GM19240 (cell line): ENCODE measurements at regions not wholly inside any gene's neighbourhood (a gene's known extent, or its start where the extent isn't known, plus 50 kb on each side); places are given as distances from the start of the nearest gene placed in this dataset.

ENCODE experiments used
- DNase-seq: peaks from one replicate; pipeline ENCODE4 v3.0.0; 2011; ENCODE audit warnings: low spot score; ENCODE audit not compliant: insufficient read length

DNA sequence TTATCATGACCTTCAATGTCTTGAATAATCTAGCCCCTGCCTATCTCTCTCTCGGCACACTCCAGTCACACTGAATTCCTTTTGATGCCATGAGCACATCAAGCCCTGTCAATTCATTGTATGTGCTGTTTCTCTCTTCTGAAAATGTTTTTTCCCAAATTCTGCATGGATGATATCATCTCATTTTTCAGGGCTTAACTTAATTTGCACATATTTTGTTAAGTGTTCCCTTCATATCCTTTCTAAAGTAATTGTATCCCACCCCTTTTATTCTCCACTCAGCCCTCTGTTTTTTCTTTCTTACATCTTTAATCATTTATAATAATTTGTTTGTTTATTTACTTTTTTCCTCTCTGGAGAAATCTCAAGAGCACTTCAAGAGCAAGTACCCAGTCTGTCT, 149.9 kb downstream of the ZNF326 start:
- DNase-seq, result no peak

DNA sequence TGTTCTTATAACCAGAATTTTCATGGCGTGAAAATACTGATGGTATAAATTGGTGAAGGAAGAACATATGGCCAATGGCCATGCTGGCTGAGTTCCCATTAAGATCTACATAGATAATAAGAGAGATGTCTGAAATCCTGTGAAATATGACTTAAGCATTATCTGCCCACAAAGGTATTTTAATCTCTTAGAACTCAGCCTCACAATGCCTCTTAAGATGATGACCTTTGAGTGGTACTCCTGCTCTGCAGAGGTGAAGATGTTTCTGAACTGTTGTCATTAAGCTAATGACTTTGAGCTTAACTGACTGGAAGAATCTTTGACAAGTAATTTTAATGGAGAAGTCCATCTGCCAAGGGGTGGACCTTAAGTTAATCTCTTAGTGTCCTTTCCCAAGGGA, 148.7 kb downstream of the ZNF326 start:
- DNase-seq, result no peak

DNA sequence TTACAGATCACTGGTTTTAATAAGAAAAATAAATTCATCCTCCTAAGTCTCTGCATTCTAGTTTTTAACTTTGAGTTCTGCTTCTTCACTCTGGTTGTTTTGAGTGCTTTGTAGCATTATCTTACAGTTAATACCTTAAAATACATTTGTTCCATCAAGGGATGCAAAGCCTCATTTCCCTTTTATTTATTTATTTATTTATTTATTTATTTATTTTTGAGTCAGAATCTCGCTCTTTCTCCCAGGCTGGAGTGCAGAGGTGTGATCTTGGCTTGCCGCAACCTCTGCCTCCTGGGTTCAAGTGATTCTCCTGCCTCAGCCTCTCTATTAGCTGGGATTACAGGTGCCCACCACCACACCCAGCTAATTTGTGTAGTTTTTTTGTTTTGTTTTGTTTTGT, 147.8 kb downstream of the ZNF326 start:
- DNase-seq, result no peak

DNA sequence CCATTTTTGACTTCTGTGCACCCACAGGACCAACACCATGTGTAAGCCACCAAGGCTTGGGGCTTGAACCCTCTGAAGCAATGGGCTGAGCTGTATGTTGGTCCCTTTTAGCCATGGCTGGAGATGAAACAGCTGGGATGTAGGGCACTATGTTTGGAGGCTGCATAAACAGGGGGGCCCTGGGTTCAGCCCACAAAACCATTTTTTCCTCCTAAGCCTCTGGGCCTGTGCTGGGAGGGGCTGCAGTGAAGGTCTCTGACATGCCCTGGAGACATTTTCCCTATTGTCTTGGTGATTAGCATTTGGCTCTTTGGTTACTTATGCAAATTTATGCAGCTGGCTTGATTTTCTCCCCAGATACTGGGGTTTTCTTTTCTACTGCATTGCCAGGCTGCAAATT, 144.9 kb downstream of the ZNF326 start:
- no peak for DNase-seq

DNA sequence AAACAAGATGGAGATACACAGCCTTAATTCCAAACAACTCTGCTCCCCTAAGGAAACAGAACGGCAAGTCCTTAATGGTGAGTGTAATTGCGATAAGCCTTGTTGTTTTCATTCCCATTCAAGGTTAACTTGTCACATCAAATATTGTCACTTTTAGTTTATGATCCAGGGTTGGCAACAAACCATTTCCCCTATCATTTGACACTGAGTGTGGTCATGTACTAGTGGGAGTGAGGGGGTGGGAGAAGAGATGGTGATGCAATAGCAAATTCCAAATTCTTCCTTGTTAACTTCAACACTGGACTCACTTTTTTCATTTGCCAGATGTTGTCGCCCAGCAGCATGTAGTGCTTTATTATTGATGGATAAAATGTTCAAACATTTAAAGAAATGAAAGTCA, 140.4 kb downstream of the ZNF326 start:
- DNase-seq, result no peak

DNA sequence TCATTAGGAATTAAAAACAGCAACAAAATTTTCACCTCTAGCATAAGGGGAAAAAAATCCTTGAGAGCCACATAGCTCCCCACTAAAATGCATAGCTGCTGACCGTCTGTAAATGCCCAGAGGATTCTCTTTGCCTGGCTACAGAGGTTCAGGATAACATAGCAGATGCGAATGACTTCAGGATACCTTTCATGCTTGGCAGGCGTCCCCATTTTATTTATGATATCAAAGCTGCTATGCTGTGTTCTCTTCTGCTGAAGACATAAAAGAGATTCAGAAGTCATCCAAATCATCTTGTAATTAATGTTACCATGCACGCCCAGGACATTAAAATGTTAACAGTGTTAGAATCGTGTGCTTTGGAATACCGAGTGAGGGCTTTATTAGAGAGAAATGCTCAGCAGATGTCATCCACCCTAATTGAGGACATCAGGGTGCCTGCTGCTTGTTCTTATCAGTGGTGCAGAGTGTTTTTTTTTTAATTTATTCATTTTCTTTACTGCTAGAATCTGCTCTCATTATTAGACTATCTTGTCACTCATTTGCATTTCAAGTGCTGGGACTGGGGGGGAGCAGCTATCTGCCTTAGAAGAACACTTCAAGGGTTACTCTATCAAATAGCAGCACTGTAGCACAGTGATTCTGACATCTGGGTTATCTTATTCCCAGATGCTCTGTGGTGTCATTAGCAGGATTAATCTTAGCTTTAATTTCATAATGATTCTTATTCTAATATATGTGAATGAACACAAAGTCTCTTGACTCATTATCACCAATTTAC, 139.5 kb downstream of the ZNF326 start:
- DNase-seq, result no peak

DNA sequence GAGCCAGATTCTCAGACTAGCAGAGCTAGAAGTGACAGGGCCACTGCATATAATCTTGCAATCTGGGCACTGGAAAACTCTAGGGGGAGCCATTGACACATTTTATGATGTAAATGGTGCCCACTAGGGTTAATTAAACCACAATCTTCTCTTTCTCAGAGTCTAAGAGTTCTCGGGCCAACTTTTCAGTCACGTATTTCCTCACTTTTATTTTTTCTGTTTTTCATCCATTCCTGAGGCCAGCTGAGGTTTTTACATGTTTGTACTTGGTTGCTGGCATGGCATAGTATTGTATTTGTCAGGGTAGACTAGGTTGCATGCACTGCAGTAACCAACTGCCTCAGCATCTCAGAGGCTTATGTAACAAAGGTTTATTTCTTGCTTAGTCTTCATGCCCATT, 138.2 kb downstream of the ZNF326 start:
- no peak for DNase-seq

DNA sequence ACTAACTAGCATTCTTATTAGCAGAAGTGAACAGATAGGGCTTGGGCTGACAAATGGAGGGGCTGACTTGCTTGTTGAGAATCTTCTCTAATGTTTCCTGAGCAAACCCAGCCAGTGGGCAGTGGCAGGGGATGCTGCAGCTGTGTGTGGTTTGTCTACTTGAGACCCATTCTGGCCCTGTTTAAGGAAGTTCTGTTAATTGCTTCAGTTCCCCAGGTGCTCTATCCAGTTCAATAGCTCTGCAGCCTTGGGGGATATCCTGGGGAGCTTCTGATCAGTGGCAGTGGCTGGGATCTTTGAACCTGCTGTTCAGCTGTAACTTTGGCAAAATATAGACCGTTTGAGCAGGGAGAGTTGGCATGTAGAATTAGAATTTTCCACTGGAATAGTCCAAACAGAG, 137.4 kb downstream of the ZNF326 start:
- DNase-seq, result no peak

DNA sequence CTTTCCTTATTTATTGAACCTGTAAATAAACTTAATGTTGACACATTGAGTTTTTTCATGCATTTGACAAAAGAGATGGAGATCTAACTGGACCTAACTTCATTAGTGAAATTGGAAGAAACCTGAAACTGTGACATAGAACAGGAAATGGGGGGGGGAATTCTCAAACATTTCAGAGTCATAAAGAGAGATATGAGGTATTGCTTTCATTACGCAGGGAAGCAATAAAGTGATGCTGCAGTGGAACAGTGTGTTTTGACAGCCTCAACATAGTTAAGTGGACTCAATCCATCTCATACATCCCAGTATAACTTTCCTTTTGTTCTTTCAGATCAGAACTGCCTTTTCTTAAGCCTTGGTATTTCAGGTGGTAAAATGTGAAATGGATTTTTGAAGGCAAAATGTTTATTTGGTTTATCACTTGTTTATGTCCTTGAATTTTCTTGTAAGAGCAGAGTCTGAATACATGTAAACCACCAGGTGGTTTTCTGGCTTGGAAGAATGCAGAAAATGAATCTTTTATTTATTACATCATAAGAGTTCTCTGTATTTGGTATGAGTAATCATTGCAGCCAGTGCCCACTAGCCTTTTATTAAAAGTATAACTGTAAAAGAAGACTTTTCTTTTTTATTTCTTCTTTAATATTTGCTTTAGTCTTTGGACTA, 132.5 kb downstream of the ZNF326 start:
- no peak for DNase-seq

DNA sequence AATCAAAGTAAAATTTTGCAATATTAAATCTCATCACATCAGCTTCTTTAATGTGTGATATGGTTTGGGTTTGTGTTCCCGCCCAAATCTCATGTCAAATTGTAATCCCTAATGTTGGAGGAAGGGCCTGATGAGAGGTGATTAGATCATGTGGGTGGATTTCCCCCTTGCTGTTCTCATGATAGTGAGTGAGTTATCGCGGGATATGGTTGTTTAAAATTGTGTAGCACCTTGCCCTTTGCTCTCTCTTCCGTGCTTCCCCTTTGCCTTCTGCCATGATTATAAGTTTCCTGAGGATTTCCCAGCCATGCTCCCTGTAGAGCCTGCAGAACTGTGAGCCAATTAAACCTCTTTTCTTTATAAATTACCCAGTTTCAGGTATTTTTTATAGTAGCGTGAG, 131.9 kb downstream of the ZNF326 start:
- no peak for DNase-seq

DNA sequence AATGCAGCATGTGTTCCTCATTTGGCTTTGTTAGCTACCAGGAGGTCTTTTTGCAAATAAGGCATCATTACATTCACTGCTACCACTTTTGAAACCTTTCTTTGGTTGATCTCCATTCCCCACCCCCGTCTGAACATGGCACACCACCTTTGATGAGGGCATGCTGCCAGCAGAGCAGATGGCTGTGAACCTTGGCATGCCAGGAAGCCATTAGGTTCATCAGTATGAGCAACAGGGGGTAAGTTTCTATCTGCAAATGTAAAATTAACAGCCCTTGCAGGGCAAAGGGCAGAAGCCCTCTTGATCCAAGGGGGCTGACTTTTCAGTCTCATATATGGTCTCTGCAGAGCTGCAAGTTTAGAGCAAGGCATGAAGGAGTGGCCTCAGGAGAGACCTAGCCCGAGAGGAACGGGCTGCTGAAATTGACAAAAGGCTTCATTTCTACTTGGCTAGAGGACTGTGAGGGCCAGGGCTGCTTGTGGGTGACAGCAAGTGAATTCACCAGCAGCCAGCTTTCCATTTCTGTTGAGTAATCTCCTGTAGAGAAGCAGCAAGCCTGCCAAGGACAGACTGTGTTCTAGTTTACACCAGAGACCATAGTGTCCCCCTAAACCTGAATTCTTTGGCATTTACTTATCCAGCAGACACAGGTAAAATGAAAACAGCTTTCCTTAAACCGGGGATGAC, 127.9 kb downstream of the ZNF326 start:
- no peak for DNase-seq

DNA sequence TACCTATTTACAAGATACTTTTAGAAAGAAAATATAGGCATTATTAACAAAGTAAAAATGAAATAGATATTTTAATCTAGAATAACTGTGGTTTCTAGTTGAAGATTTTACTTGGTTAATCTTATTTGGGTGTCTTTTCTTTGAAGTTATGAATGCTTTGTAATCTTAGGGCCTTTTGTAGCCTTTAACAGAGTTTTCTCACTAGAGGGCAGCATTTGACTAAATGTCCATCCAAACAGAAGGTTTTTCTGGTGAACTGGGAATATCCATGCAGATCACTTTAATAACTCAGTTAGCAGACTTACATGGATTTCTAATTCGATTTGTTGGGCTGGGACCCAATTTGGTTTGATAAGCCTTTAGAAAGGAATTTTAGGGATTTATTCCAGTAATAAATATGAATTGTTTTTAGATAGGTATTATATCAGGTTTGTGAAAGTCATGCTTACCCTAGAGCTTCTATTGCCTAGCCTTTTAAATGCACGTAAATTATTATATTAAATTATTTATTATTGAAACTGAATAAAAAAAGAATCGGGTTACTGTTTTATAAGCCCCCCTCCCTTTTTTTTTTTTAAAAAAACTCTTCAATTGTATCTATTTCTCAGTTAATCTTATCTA, 119.7 kb downstream of the ZNF326 start:
- no peak for DNase-seq

DNA sequence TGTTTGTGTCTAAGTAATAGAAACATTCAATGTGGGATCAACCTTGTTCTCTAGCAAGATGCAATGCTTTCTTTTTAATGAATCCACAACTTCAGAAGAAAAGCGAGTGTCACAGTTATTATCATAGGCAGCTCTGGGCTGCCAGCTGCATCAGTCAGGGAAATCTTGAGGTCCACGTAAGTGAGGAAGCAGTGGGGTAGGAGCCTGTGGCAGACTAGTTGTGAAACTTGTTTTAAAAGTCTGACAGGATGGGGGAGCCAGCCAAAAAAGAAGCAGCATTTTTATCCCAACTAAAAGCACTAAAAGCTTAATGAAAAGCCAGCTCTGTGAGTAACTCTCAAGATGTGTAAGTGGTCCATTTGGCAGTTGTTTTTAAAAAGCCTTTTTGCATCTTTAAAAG, 113.1 kb downstream of the ZNF326 start:
- DNase-seq, result no peak

DNA sequence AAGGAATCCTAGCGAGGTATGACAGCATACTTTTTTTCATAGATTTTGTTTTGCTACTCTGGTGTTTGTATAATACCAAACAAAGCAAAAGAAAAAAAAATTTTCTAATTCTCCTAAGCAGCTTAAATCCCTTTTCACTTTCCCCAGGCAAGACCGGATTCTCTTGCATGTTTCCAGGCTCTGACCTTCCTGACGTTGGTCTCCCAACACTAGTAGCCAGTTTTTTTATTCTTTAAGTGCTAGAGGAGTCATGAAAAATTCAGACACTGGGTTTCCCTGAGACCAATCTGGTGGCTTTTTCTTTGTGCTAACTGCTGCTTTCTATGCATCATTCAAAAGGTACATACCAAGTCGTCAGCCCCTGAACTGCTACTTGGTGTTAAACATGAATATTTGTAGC, 111.4 kb downstream of the ZNF326 start:
- DNase-seq, result no peak

DNA sequence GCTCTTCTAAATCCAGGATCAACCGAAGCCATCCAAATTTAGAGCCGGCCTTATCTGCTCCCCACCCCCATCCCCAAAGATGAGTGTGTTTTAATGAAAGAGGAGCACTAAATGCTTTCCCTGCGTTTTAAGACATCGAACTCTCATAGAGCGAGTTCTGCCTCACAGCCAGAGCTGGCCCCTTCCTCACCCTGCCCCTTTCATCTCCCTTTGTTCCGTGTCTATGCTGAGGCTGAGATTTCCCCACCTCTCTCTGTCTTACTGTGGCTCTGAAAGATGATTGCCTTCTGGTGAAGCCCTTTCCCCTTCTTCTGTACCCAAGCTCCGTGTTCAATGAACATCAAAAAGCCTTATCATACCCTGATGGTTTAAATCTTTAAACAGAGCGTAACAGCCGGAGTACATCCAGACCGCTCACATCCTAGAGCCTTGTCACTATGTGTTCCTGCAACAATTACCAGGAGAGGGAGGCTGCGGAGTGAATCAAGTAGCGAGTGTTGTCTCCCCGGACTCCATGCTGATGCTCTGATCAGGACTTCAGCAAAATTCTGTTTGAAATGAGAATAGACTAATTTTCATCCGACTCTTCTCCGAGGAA, 110.1 kb downstream of the ZNF326 start:
- no peak for DNase-seq

DNA sequence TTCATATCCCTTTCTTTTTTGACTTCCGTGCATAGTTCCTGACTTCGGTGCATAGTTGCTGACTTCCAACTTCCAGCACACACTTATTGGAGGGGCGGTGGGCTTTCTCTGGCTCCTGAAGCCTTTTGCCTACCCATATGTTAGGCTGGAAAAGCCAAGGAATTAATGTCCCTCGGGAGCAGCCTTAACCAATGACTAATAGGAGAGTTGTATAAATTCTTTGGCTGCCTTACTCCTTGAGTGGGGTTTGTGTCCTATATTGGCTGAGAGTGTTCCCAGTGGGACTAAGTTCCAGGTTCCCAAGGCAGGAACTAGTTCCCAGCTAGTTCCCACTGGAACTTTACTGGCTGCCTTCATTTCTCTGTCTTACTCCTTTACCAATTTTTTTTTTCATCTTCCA, 105.7 kb downstream of the ZNF326 start:
- DNase-seq, result no peak

DNA sequence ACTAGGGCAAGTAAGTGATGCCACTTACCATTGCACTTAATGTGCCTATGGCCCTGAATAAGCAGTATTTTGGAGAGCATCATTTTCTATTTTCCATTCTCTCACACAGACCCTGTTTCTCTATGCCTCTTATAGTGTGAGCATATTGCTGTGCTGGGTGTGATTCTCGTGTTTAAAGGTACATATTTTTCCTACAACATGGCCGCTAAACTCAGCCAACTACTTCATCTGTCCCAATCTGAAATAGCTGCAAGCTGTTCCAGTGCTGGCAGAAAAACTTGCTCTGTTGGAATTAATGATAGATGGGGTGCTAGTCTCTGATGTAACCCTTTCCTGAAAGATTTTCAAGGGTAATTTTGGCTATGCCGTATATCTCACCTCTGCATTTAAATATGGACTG, 97.5 kb downstream of the ZNF326 start:
- no peak for DNase-seq
